DOHH2 (cell line): ENCODE measurements at regions not wholly inside any gene's neighbourhood (a gene's known extent, or its start where the extent isn't known, plus 50 kb on each side); places are given as distances from the start of the nearest gene placed in this dataset.

Experiments used
- EZH2phosphoT487 ChIP-seq: fragments of 200-600 bp; sonication (generic); IDR thresholded peaks from 2 replicates; pipeline ENCODE4 v1.6.1; 2017; ENCODE audit warnings: borderline replicate concordance, mild to moderate bottlenecking, antibody characterized with exemption, low read length, moderate library complexity, mixed read lengths
- TF ChIP-seq, protein P1 (sequence below): fragments of 200-600 bp; sonication (generic); IDR thresholded peaks from one replicate; pipeline ENCODE4 v1.5.1; 2014; ENCODE audit warnings: antibody characterized with exemption, mild to moderate bottlenecking, low read depth, low read length; ENCODE audit not compliant: poor library complexity, severe bottlenecking

DNA sequence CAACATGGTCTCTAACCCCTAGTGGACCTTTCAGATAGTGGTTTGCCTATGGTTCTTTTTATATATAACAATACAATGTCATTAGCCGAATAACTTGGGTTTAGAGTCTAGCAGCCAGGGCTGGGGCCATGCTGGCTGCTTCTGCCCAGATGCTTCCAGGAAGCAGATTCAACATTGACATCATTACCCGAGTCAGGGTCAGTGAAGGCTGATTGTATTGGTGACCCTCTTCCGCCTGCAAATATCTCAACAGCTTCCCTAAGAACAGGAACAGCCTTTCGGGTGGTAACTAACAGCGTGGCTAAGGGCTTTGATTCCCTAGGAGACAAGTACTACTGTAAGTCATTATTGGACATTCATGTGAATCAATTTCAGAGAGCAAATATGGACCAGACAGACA is 476.4 kb downstream of the UQCRFS1 start:
- TF ChIP-seq, protein P1, sequence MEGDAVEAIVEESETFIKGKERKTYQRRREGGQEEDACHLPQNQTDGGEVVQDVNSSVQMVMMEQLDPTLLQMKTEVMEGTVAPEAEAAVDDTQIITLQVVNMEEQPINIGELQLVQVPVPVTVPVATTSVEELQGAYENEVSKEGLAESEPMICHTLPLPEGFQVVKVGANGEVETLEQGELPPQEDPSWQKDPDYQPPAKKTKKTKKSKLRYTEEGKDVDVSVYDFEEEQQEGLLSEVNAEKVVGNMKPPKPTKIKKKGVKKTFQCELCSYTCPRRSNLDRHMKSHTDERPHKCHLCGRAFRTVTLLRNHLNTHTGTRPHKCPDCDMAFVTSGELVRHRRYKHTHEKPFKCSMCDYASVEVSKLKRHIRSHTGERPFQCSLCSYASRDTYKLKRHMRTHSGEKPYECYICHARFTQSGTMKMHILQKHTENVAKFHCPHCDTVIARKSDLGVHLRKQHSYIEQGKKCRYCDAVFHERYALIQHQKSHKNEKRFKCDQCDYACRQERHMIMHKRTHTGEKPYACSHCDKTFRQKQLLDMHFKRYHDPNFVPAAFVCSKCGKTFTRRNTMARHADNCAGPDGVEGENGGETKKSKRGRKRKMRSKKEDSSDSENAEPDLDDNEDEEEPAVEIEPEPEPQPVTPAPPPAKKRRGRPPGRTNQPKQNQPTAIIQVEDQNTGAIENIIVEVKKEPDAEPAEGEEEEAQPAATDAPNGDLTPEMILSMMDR = no peak
- TF ChIP-seq EZH2phosphoT487 = no peak
